ENCODE measurements at regions not wholly inside any gene's neighbourhood (a gene's known extent, or its start where the extent isn't known, plus 50 kb on each side); places are given as distances from the start of the nearest gene placed in this dataset.
"Not testable (repeated sequence)": the region's sequence is repeated elsewhere in the genome, so short reads cannot be mapped to it uniquely, and the experiment has no call there.

- not testable (repeated sequence) for DNase-seq; H3K27me3 Mint-ChIP-seq (ENCODE audit: low read depth); H3K9me3 Mint-ChIP-seq; ATAC-seq; H3K4me1 Mint-ChIP-seq (ENCODE audit: low read depth); H3K36me3 Mint-ChIP-seq (ENCODE audit: insufficient read depth); H3K4me3 Mint-ChIP-seq
These were observed 524.9 kb downstream of the TTLL7 start for GRCh38 chr1:83473986-83474385.

- not testable (repeated sequence) for H3K36me3 Mint-ChIP-seq (ENCODE audit: insufficient read depth); DNase-seq; ATAC-seq; H3K4me1 Mint-ChIP-seq (ENCODE audit: low read depth); H3K9me3 Mint-ChIP-seq; H3K4me3 Mint-ChIP-seq; H3K27me3 Mint-ChIP-seq (ENCODE audit: low read depth)
These were observed 526.9 kb downstream of the TTLL7 start for GRCh38 chr1:83472066-83472465.

- not testable (repeated sequence) for H3K4me3 Mint-ChIP-seq; DNase-seq; H3K9me3 Mint-ChIP-seq; ATAC-seq; H3K27me3 Mint-ChIP-seq (ENCODE audit: low read depth); H3K36me3 Mint-ChIP-seq (ENCODE audit: insufficient read depth); H3K4me1 Mint-ChIP-seq (ENCODE audit: low read depth)
These were observed 527.7 kb downstream of the TTLL7 start for GRCh38 chr1:83471272-83471671.

DNA sequence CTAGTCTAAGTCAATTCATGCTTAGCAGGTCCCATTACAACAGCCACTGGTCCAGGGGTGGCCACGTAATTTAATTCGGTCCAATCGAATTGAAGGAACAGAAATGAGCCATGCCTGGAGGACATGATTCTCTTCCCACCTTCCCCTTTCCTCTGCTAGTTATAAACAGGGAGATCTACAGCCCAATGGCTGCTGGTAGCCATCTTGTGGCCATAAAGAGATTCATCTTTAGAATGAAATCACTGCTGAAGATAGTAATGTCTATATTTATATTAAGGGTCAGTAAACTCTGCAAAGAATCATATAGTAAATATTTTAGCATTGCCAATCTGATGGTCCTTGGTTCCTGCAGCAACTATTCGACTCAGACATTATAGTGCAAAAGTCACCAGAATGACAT lies 530.6 kb downstream of the TTLL7 start:
- not testable (repeated sequence) for H3K27me3 Mint-ChIP-seq (ENCODE audit: low read depth); H3K9me3 Mint-ChIP-seq; H3K4me1 Mint-ChIP-seq (ENCODE audit: low read depth); ATAC-seq; H3K4me3 Mint-ChIP-seq; H3K36me3 Mint-ChIP-seq (ENCODE audit: insufficient read depth); DNase-seq

DNA sequence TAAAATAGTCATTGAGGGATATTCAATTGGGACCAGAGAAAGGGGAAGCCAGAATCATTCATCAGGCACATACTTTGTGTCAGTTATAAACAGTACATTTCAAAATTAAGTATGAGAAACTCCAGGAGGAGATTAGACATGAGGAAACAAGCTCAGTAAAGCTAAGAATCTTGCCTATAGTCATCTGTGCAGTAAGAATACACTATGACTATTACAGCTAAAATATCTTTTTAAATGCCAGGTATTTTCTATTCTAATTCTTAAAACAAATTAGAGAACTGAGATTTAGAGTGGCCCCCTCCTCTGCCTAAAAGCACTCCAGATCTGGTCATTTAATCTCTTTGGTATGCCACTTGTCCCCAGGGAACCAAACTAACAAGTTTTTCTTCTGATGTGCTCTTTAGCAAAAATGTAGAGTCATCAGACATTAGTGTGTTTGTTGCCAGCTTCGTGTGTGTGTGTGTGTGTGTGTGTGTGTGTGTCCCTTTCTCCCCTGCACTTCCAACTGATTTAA lies 541.1 kb downstream of the TTLL7 start:
- DNase-seq; H3K4me1 Mint-ChIP-seq (ENCODE audit: low read depth); H3K36me3 Mint-ChIP-seq (ENCODE audit: insufficient read depth); H3K9me3 Mint-ChIP-seq; H3K27me3 Mint-ChIP-seq (ENCODE audit: low read depth); H3K4me3 Mint-ChIP-seq; ATAC-seq: not testable (repeated sequence)

DNA sequence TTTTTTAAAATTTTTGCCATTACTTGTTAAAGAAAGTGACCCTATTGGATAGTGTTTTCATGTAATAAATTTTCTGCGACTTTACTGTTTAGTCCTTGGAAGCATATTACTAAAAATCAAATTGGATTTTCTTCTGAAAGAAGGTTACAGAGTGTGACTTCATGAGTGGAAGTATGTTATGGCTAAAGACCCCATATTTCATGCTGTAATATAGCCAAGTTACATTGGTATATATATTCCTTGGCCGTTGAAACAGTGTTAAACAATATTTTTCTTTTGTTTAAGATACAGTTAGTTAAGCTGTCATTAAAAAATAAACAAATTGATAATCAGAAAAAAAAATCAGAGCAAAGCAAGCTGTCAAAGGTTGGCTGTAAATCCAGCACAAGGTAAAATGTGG lies 541.7 kb downstream of the TTLL7 start:
- not testable (repeated sequence) for H3K4me3 Mint-ChIP-seq; ATAC-seq; H3K27me3 Mint-ChIP-seq (ENCODE audit: low read depth); DNase-seq; H3K36me3 Mint-ChIP-seq (ENCODE audit: insufficient read depth); H3K4me1 Mint-ChIP-seq (ENCODE audit: low read depth); H3K9me3 Mint-ChIP-seq

- not testable (repeated sequence) for H3K9me3 Mint-ChIP-seq; H3K4me1 Mint-ChIP-seq (ENCODE audit: low read depth); ATAC-seq; H3K36me3 Mint-ChIP-seq (ENCODE audit: insufficient read depth); H3K27me3 Mint-ChIP-seq (ENCODE audit: low read depth); DNase-seq
- H3K4me3 Mint-ChIP-seq = peak overlapping the region; percentile 1
These were observed 543.2 kb downstream of the TTLL7 start for GRCh38 chr1:83455753-83456152.

DNA sequence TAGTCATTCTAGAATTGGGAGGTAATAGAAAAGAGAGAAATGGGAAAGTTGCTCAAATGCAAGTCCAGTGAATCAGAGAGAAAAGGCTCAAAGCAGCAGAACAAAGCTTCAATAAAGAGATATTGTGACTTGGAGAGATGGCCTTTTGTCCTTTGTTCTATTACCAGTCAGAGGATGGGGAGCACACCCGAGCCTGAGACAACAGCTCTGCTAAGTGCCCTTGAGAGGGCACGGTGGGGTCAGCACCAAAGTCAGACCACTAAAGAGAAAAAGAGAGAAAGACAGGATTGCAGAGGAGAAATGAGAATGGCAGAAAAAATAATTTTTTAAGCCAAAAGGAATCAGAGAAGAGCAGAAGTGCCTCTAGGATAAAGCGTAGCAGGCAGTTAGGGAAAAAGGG lies 553.1 kb downstream of the TTLL7 start:
- H3K9me3 Mint-ChIP-seq; DNase-seq; ATAC-seq; H3K27me3 Mint-ChIP-seq (ENCODE audit: low read depth); H3K4me3 Mint-ChIP-seq; H3K36me3 Mint-ChIP-seq (ENCODE audit: insufficient read depth); H3K4me1 Mint-ChIP-seq (ENCODE audit: low read depth): not testable (repeated sequence)

- H3K4me3 Mint-ChIP-seq; H3K36me3 Mint-ChIP-seq (ENCODE audit: insufficient read depth); H3K9me3 Mint-ChIP-seq; H3K27me3 Mint-ChIP-seq (ENCODE audit: low read depth); ATAC-seq; H3K4me1 Mint-ChIP-seq (ENCODE audit: low read depth); DNase-seq: not testable (repeated sequence)
These were observed 556.5 kb downstream of the TTLL7 start for GRCh38 chr1:83442412-83442811.

DNA sequence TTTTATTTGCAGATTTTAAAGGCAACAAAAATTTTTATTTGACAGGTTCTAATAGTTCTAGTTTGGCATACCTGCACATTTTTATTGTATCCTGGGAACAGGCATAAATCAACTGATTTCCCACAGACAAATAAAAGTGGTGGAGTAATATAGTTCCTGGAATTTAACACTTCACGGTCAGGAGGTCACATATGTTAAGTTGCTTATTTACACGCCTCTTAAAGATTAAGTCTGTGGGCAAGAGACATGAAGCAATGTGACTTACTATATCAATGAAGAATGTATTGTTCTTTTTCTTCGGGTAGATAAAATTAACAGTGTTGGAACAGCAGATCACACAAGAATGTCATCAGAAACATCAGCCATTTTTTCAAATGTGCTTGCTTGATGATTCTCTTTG lies 558.3 kb downstream of the TTLL7 start:
- H3K27me3 Mint-ChIP-seq (ENCODE audit: low read depth); H3K4me1 Mint-ChIP-seq (ENCODE audit: low read depth); H3K9me3 Mint-ChIP-seq; H3K4me3 Mint-ChIP-seq; ATAC-seq; DNase-seq; H3K36me3 Mint-ChIP-seq (ENCODE audit: insufficient read depth): not testable (repeated sequence)

- DNase-seq; H3K4me1 Mint-ChIP-seq (ENCODE audit: low read depth); ATAC-seq; H3K9me3 Mint-ChIP-seq; H3K4me3 Mint-ChIP-seq; H3K27me3 Mint-ChIP-seq (ENCODE audit: low read depth); H3K36me3 Mint-ChIP-seq (ENCODE audit: insufficient read depth): not testable (repeated sequence)
These were observed 558.9 kb downstream of the TTLL7 start for GRCh38 chr1:83440021-83440420.

DNA sequence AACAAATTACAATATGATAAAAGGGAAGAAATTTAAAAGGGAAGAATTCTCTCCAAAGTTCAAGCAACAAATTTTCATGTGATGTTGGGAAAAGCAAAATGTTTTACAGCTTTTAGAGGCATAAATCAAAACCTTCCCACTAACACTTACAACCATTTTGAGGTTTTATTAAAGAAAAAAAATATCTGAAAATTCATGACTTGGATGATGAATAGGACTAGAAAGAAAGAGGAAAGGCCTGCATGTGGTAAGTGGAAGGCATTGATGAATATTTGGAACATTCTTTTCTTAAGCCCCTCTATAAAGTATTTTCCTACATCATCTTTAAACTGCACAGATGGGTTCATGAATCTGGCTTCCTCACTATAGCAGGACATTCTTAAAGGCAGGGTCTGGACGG lies 560.6 kb downstream of the TTLL7 start:
- ATAC-seq; DNase-seq; H3K27me3 Mint-ChIP-seq (ENCODE audit: low read depth); H3K36me3 Mint-ChIP-seq (ENCODE audit: insufficient read depth); H3K9me3 Mint-ChIP-seq; H3K4me3 Mint-ChIP-seq; H3K4me1 Mint-ChIP-seq (ENCODE audit: low read depth): not testable (repeated sequence)

DNA sequence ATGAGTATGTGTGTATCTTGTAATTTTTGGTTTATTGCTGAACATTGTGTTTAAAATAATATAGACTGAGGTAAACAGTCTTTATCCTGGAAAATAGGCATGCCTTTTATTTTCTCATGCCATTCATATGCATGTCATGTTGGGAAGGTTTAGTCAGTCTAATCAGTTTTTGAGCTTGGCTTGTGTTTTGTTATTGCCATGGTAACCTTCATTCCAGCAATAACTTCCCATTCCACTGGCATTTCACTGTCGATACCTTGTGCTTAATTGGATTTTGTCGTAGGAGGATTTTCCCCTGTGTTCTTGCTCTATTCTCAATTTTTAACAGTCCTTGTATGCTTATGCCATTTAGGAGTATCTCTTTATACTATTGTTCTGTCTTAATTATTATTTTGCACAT lies 563.6 kb downstream of the TTLL7 start:
- H3K4me1 Mint-ChIP-seq (ENCODE audit: low read depth); H3K27me3 Mint-ChIP-seq (ENCODE audit: low read depth); DNase-seq; ATAC-seq; H3K4me3 Mint-ChIP-seq; H3K36me3 Mint-ChIP-seq (ENCODE audit: insufficient read depth); H3K9me3 Mint-ChIP-seq: not testable (repeated sequence)

DNA sequence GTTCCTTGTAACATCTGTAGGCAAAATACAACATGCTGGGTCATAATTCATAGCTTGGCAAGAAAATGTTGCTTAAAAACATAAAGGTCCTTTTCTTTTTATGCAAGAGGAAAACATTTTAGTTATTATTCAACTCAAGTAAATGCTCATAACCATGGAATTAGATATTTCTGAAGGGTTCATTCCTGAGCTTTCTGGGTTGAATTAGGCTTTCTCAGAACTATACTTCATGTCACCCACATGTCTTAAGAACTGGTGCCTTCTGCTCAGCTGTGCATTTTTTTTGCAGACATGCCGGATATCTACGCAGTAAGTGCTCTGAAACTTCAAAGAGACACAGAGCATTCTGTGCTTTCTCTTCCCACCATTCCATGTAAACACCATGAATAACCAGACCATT lies 571.4 kb downstream of the TTLL7 start:
- H3K9me3 Mint-ChIP-seq; H3K27me3 Mint-ChIP-seq (ENCODE audit: low read depth); H3K4me3 Mint-ChIP-seq; H3K36me3 Mint-ChIP-seq (ENCODE audit: insufficient read depth); ATAC-seq; H3K4me1 Mint-ChIP-seq (ENCODE audit: low read depth); DNase-seq: not testable (repeated sequence)

DNA sequence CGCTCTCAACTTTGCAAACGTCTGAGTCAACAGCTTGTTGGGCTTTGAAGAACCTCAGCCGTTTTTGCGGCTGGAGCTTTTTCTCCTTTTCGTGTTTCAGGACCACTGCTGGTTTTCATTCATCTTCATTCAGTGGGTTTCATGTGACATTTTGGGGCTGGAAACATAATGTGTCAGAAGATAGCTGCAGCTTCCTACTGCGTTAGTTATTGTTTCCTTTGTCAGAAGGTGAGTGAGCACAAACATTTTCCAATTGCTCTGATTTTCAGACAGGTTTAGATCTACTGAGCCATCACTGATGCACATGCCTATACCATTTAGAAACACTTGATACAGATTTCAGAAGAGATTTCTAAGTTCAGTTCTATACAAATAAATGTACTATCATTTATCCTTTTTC lies 575.5 kb downstream of the TTLL7 start:
- not testable (repeated sequence) for DNase-seq; H3K27me3 Mint-ChIP-seq (ENCODE audit: low read depth); H3K36me3 Mint-ChIP-seq (ENCODE audit: insufficient read depth); H3K9me3 Mint-ChIP-seq; H3K4me3 Mint-ChIP-seq; H3K4me1 Mint-ChIP-seq (ENCODE audit: low read depth)
- ATAC-seq = peak; percentile 48 to 65

- Mint-ChIP-seq H3K36me3 (ENCODE audit: insufficient read depth) (no peaks in the 10 kb centered on the region), H3K9me3 (peaks cover 7% of the 10 kb centered on the region), H3K4me3 (no peak overlapping the region), H3K4me1 (ENCODE audit: low read depth) (peaks cover 5% of the 10 kb centered on the region), H3K27me3 (ENCODE audit: low read depth) (no peaks in the 10 kb centered on the region)
- DNase-seq = no peak
- ATAC-seq = peak; percentile 35 to 46
These were observed 580.4 kb downstream of the TTLL7 start for GRCh38 chr1:83418558-83418957.
